Activated T-cell treated with anti-CD3 and anti-CD28 coated beads, Interleukin-2, amount 50 U/mL, for 48 hours (primary cell): ENCODE measurements at regions not wholly inside any gene's neighbourhood (a gene's known extent, or its start where the extent isn't known, plus 50 kb on each side); places are given as distances from the start of the nearest gene placed in this dataset.
"Not testable (repeated sequence)": the region's sequence is repeated elsewhere in the genome, so short reads cannot be mapped to it uniquely, and the experiment has no call there.

Source experiments
- DNase-seq, 2 experiments: peaks; one replicate each; pipeline ENCODE4 v3.0.0-alpha.2; 2020

DNA sequence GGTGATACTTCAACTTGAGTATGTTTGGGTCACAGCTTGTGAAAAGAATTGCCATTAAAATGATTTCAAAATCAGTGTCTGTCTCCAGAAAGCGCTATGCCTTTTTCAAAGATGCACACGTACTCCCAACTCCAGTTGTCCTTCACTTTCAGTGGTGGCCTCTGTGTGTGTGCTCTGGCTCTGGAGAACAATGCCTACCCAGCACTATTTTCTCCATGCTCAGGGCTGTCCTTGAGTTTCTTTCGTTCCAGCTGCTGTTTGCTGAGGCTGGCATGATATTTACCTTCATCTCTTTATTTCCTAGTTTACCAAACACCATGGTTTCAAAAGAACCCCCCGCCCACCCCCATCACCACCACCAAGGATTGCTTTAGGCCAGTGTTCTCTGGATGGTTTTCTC lies 136.8 kb downstream of the QRSL1 start:
- DNase-seq: no peak

DNA sequence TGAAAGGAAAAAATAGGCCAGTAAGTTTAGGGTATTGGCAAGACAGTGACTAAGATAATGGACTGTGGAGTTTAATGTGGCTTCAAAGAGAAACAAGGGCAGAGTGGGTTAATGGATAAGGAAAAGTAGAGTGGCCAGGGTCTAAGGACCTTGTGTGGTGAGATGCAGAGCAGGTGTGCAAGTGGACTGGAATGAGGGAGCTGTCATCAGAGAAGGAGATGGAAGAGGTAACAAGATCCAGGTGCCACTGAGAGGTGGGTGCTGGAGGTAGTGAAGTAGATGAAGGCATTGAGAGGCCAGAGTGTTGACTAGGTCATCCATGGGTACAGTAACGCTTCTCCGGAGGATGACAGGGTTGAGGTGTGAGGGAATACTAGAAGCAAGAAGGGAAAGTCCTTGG lies 136.1 kb downstream of the QRSL1 start:
- DNase-seq: no peak

DNA sequence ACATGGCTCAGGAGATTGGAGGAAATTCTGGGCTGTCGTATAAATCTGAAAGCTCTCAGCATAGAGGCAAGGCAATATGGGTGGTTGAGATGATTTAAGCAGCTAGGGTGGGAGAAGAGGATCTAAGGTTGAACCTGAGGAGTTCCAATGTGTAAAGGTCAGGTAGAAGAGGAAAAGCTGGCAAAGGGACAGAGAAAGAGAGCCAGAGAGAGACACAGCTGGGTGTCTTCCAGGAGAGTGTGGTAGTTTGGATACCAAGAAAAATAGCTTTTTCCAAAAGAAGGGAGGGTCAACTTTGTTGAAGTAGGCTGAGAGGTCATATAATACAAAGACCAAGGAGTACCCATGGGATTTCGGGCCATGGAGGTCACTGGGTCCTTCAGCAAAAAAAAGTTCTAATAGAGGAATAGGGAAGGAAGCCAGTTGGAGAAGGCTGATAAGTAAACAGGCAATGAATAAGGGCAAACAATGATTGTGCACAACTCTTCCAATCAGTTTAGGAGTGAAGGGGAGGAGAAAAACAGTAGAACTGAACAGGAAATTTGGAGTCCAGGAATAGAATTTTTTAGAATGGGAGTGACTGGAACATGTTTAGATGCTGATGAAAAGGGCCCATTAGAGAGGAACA lies 135.1 kb downstream of the QRSL1 start:
- no peak for DNase-seq

DNA sequence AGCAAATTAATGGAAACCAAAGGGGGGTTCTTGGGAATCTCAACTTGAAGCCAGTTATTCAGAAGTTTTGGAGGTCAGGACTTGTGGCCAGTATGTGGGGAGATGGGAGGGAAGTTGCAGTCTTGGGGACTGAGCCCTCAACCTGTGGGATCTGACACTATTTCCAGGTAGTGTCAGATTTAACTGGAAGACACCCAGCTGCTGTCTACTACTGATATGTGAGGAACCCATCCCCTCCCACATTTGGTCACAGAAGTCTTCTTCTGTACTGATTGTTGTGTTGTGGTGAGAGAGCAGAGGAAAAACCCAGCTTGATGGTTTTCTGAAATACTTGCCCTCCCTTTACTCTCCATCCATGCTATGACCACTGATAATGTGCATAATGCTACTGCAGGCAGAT lies 134.0 kb downstream of the QRSL1 start:
- no peak for DNase-seq

DNA sequence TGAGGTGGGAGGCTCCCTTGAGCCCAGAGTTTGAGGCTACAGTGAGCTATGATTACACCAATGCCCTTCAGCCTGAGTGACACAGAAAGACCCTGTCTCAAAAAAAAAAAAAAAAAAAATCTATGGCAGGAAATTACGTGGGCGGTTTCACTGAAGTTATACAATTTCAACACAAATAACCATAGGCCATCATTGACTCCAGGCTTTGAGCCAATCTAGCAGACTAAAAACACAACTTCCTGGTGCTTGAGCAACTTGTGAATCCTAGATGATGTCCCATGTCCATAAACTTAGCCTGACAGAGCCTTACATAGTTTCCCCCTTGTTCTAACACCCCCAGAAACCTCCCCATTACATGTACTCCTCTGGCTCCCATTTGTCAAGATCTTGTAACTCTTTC lies 131.8 kb downstream of the QRSL1 start:
- DNase-seq: no peak

DNA sequence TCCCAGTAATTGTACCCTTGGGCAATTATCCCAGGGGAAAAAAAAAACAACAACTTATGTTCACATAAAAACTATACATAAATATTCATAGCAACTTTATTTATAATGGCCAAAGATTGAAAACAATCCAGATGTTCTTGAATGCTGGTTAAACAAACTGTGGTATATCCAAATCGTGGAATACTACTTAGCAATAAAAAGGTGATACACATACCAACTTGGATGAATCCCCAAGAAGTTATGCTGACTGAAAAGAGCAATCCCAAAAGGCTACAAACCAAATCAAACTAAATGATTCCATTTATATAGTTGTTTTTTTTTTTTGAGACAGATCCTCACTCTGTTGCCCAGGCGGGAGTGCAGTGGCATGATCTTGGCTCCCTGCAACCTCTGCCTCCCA lies 129.7 kb downstream of the QRSL1 start:
- DNase-seq: no peak

DNA sequence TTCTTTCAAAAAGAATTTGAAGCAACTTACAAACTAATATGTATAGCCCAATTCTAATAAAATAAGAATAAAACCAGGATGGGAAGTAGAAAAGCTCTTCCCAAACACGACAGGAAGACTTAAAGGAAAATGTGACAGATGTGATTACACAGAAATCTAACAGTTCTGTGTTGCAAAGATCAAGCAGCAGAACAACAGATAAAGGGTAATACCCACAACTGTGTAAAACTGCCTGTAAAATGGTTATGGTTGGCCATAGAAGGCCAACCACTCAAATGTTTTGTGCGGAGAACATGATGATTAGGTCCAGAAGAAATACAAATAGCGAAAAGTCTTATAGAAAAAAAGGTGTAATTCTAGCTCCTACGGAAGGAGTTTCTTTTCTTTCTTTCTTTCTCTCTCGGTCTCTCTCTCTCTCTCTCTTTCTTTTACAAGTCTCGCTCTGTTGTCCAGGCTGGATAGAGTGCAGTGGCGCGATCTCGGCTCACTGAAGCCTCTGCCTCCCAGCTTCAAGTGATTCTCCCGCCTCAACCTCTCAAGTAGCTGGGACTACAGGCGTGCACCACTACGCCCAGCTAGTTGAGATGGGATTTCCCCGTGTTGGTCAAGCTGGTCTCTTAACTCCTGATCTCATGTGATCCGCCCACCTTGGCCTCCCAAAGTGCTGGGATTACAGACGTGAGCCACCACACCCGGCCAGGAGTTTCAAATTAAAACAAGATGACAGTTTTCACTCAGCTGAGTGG lies 128.5 kb downstream of the QRSL1 start:
- no peak for DNase-seq

DNA sequence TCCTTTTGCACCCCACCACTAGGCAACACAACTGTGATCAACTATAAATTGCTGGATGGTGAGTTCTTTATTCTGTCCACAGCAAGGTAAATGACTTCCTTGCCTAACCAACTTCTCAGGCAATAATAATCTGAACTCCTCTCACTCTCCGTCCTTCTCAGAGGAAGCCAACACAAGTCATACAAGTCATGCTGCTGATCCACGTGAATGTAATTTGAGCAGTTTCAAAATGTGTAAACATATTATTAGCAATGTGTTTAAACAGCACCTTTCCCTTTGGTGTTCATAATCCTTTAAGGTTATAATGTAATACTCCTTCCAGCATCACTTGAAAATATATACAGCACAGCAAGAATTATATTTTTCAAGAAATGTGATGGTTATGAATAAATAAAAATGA lies 127.9 kb downstream of the QRSL1 start:
- DNase-seq: no peak

DNA sequence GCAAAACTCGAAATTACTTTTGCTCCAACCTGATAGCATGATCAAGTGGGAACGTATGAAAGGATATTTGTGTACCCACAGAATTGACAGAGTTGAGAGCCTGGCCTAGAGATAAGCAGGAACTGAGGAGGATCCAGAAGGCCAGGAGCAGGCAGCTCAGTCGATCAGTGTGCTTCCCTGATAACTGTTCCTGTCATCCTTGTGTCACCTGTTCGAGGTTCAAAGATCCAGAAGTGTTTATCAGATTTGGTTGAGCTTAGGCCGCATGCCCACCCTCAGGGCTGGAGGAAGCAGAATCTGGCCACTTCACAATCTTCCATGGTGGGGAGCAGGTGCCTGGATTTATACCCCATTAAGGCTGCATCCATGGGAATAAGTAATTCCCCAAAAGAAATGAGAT lies 124.8 kb downstream of the QRSL1 start:
- no peak for DNase-seq

DNA sequence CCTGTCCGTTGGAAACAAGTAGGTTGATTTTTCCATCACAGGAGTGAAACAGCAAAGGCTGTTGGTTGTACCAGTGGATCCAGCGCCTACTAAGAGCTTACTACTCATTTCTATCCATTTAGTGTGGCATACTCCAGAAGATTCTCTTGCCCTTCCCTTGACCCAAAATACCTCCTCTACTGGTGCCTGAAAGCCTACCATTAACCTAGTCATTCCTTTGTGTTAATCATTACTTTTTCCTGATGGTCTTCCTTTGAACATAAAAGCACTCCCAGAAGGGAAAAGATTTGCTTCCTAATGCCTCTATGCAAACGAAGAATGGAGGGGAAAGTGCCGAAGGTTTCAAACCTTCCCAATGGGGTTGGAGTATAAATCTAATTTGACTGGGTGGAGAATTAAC lies 123.3 kb downstream of the QRSL1 start:
- no peak for DNase-seq

DNA sequence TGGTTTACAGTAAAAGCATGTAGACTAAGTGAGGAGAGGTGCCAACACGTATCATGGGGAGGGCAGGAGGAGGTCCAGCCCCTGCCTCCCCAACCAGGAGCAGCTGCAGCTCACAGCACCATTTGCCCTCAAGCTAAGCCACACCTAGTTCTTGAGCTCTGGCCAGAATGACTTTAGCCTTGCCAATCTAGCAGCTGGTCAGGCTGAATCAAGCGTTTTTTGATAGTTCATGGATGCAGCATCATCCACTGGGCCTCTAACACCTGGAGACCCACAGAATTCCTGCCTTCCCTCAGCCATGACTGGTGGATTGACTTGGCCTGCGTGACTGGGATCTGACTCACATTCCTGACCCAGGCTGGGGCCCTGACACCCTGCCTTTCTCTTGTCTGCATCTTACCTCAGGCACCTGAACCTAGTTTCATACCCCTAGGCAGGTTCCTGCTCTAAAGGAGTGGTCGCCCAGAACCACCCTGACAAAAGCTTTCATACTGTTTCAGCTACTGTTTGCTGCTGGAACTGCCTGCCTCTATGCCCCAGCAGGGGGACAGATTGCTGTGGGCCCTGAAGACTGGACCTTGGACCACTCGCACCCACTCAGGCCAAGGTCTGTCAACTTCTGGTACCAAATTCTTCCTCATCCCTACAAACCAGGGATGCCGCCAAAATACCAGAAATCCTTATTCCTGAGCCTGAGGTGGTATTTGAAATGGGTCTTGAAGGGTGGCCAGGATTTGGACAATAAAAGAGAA lies 122.3 kb downstream of the QRSL1 start:
- DNase-seq: no peak

DNA sequence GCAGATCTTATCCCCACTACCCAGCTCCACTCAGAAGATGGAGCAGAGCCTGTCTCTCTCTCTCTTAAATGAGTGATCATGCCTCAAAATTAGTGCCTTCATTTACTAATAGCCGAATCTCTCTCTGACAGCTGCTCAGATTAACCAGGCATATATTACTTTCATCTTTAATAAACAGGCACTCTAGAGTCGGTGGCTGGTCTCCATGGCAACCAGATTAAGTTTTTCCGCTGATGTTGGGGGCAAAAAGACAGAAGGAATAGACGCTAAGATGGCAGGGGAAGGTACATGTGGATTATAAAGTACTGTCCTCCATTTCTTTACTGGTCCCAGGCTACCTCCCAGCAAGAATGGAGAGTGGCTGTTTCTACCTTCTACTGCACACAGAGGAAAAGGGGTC lies 121.6 kb downstream of the QRSL1 start:
- DNase-seq: no peak

DNA sequence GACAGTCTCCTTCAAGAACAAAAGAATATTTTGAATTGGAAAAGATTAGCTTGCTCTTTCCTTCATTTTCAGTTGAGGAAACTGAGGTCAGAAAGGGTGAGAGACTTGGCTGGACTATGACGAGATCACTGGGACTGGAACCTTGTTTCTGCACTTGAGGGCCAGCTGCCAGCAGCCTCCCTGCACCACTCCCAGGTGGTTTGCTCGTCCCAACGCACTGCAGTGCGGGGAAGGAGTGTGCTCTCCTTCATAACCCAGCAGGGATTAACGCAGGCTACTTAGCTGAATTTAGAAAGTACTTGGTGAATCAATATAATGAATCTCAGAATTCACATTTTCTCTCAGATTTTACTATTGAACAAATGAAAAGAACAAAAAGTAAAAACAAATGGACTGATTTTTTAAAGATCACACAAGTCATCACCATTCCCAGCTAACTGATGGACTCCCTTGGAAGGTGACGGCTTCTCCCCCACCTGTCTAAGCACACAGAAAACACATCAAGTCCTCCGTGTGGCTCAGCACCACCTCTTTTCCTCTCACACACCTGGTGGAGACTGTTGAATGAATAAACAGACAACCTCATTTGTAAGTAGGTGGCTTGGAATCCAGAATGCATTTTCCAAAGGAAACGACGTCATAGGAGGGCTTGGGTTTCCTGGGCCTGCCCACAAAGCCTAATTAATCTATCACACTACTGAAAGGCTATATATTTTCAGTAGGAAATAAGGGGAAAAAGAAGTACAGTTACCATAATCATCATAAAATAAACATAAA lies 121.0 kb downstream of the QRSL1 start:
- DNase-seq: no peak

DNA sequence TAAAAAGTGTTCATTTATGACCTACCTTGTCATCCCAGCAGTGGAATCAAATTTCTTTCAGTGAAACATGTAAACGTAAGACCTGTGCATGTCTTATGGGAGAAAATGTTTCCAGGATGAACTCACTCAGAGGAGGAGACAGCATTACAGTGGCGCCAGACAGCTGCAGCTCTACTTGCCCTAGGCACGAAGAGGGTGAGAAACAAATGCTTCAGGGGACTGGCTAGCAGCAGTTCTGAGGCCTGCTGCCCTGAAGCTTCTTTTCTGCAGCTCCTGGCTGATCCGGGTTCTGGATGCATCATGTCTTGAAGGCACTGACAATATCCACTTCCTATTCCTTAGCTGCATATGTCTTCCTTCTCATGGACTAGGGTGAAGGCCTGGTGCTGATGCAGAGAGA lies 120.2 kb downstream of the QRSL1 start:
- DNase-seq: no peak

DNA sequence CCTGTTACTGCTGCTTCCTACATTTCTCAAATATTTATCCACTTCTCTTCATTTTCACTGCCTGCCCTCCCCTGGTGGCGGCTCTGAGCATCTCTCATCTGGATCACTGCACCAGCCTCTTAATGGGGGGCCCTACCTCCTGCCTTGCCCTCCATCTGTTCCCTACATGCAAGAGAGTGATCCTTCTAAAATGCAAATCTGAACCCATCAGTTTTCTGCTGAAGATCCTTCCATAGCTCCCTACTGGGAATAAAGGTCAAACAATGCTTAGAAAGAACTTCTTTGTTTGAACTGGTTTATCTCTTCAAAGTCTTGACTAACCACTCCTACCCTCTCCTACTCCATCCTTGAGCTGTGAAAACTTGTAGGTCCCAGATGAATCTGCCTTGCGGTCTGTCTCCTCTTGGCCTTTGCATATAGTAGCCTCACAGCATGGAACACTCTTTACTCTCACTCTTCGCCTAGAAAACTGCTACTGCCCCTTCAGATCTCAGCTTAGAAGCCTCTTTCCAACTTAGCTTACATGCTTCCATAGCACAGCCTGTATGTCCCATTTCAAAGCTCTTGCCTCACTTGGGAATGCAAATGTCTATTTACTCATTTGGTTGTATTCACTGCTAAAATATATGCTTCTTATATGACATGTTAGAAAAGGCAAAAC lies 119.3 kb downstream of the QRSL1 start:
- DNase-seq: no peak

DNA sequence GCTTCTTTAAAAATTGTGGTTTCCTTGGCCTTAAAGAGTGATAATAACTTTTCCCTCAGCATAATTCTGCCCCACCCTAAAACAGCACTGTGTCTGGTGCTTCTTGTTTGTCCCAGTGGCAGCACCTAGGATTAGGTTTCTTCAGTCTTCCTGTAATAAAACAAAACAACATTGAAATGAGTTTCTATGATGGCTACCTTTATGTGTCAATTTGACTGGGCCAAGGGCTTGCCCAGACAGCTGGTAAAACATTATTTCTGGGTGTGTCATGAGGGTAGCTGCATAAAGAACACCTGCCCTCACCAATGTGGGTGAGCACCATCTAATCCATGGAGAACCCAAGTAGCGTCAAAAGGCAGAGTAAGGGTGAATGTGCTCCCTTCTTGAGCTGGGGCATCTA lies 117.8 kb downstream of the QRSL1 start:
- DNase-seq: no peak

DNA sequence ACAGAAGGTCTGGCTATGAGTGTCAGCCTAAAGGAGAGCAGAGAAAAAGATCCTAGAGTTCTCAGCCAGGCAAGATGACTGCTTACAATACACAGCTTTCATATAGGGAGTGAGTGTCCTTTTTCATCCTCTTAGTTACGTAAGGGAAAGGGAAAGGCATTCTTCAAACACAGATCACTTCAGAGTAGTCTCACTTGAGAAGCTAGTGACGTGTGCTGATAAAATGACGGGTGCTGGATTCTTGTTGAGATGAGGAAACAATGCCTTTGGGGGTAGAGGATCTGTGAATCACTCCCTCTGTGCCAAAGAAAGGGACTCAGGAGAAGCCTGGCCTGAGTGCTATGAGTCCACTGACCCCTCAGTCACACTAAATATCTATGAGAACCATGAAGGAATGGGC lies 117.3 kb downstream of the QRSL1 start:
- no peak for DNase-seq

DNA sequence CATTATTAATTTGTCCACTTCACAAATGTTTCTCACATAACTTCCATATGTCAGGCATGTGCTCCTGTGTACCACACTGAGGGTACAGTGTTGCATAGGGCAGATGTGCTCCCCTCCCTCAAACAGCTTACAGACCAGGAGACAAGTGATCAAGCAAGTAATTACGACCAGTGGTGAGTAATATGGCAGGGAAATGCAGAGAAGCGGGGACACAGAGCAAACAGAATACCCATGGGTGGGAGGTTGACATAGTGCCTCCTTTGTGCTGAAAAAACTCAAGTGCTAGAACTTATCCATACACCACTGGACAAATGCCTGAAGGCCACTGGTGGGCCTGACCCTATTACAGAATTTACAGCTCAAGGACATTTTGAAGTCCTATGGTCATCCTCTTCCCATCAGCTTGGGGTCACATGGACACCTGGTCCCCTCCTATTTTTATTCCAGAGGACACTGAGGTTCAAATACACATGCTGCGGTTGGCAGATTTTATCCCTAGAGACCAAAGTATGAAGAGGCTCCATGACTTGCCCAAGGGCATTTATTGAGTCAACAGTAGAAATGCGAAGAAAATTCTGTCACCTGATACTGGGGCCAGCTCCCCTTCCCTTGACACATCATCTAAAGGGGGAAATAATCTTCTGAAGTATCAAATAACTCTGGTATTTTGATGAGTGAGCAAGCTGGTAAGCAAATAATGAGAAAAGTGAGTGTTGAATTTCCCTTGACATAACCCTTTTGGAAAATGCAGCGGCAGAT lies 116.6 kb downstream of the QRSL1 start:
- no peak for DNase-seq

DNA sequence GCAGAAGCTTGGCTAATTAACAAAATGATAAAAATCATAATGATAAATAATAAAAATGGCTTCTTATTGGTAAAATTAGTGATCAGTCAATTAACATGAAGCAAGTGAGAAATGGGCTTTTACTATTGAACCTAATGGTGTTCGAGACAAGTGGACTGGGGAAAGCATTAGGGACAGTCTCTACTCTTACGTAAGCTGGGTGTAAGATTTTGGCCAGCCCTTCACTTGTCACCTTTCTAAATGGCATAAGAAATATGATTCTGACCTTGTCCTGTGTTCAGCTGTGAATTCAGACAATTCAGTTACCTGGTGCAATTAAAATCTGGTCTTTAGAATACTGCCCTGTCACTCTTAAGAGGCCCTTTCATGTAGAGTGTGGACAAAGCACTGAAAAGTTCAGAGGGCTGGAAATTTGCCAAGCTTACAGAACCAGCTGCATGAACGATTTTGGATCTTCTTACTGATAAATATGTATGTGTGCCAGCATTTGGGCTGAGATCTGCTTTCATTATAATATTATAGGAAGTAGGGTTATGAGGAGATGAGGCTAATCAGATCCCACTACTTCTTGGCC lies 115.9 kb downstream of the QRSL1 start:
- DNase-seq: no peak

DNA sequence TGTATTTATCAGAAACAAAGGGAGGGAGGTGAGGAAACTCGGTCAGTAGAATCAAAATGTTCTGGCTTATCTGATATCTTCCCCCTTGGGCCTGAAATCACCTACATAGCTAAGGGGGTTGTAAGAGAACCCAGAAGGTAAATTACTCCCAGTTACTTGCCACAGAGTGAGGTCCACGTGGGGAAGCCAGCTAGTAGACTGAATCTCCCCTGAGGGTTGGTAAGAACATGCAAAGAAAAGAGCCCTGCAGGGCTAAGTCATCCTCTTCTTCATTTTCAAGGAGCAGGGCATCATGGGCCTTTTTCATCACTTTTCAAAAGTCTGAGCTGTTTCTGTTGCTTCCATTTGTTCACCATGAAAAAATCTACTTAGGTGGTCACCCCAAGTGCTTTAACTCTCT lies 115.4 kb downstream of the QRSL1 start:
- DNase-seq: no peak

DNA sequence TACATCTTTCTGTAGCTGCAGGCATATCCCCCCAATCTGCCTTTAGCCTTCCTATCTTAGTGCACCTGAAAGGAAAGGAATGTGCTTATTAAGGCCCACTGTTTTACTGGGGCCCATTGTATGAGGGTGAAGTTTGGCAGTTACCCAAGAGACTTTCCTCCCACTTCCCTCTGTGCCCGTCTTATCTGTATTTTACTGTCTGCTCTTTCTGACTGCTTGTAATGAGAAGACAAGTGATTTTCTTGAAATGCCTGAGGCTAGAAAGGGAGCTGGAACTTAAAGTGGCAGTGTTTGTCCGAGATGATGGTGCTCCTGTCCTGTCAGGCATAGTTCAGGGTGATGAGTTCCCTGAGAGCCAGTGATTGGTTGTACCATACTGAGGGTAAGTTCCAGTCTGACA lies 114.7 kb downstream of the QRSL1 start:
- not testable (repeated sequence) for DNase-seq

DNA sequence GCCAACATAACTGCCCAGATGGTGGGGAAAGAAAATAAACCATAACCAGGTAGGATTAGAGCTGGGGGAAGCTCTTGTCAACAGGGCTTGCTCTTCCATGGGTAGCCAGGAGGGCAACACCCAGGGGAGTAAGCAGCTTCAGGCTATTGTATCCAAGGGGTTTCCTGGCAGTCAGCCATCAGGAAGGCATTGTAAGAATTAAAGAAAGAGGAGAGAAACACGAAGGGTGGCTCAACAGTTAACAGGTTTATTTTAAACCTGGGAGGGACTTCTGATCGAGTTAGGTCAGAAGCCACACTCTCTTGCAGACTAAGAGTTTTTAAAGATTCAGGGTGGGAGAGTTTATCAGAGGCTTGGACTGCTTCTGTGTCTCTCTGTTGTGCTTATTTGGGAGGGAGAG lies 114.2 kb downstream of the QRSL1 start:
- no peak for DNase-seq
